DMS 273 (cell line): ENCODE measurements at regions not wholly inside any gene's neighbourhood (a gene's known extent, or its start where the extent isn't known, plus 50 kb on each side); places are given as distances from the start of the nearest gene placed in this dataset.
A peak's percentile ranks its signal among the peaks of the same experiment; 100 is the strongest.

Source experiments
- DNase-seq: peaks from one replicate; lab custom pipeline; 2025; ENCODE audit not compliant: unreplicated experiment; lab: John Stamatoyannopoulos, UW

DNA sequence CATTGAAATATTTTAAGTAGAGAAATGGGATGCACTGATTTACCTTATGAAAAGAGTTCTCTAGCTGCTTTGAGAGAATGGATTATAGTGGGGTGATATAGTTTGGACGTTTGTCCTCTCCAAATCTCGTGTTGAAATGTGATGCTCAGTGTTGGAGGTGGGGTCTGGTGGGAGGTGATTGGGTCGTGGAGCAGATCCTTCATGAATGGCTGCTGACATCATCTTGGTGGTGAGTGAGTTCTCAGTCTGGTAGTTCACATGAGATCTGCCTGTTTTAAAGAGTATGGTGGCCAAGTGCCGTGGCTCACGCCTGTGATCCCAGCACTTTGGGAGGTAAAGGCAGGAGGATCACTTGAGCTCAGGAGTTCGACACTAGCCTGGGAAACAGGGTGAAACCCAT lies 58.7 kb upstream of the SH3RF3 start:
- DNase-seq, result no peak

DNA sequence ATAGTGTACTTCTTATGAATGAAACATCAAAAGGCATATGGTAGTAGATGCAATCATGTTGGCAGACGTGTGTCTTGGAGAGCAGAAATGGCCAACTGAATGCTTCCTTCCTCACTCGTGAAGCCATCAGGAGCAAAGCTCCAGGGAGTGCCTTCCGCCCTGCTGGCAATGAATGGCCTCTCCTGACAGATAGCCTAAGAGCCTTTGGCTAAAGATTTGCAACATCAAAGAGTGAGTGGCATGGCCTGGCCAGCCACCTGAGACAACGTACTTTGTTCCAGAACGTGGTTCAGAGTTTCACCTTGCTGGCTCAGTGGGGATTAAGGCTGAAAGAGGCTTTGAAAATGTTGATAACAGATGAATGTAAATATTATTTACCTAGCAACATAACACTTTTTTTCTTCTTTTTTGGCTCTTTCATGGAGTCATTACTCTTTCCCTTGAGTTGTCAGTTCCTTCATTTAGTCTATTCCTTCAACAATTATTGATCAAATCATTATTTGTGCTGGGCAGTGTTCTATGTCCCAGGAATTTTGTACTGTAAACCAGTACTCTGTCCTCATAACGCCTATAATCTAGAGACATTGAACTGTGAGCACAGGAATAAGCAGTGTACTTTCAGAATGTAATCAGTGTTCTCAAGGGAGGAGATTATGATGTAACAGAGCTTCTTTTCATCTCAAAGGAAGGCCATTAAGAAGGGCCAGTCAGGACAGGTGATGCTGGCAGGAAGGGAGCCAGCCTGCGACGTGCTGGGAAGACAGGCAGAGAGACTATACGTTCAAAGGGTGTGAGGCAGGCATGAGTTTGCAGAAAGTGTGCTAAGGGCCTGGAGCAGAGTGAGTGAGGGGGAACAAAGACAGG lies 59.4 kb upstream of the SH3RF3 start:
- peak; percentile 80 for DNase-seq

DNA sequence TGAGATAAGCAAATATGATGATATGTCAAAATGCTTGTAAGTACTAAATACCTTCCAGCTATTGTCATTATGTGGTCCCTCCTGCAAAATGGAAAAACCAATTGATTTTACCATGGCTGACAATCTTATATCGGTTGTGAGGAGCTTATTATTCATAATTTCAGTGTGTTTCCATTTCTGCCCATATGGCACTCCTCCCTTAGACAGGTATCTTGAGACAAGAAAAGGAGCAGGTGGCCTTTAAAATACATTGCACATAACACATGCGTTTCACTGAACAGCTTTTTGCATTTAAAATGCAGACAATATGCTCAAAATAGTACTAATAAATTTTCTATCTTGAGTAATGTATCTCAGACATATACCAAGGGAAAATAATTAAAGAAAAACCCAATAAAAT lies 60.2 kb upstream of the SH3RF3 start:
- DNase-seq, result peak; percentile 52

DNA sequence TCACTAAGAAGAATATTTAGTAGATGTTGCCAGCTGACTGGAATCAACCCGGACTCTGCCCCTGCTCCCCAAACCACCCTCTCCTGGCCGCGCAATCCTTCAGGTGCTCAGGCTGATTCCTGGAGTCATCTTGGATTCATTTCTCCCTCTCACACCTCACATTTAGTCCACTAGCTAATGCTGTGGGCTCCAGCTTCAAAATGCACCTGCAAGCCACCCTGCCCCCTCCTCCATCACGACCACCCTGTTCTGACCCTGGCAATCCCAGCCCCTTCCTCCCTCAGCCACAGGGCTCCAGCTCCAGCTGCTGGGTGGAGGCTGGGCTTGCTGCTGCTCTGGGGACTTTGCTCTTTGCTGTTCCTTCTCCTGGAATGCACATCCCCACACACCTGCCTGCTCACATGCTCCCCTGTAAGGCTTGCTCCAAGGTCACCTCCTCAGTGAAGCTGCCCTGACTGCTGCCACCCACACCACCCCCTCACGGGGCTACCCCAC lies 61.3 kb upstream of the SH3RF3 start:
- DNase-seq, result no peak

DNA sequence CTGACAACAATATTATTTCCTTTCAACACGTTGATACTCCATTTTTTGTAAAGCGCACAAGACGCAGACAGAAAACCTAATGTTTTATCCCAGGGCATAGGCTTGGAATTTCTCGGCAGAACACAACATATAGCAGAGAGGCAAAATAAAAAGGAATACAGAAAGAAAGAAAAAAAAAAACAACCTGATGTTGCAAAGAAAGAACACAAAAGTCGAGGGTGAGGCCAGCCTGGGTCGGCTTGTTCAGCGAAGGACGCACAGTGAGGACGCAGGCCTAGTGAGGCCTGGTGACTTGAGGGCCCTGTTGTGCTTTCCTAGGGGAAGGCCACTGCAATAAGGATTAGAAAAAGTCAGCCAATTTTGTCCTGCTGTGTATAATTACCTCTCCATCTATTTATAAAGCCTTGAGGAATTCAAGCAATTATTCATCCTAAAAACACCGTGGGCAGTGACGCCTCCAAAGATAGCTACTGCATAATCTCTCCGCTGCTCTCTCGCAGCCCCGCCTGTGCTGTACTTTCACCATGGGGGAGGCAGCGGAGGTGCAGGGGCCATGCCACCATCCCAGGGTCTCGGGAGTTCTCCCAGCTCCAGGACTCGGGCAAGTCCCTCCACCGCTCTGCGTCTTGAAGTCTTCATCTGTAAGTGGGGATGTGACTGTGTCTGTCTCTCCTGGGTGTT lies 61.9 kb upstream of the SH3RF3 start:
- DNase-seq, result no peak

DNA sequence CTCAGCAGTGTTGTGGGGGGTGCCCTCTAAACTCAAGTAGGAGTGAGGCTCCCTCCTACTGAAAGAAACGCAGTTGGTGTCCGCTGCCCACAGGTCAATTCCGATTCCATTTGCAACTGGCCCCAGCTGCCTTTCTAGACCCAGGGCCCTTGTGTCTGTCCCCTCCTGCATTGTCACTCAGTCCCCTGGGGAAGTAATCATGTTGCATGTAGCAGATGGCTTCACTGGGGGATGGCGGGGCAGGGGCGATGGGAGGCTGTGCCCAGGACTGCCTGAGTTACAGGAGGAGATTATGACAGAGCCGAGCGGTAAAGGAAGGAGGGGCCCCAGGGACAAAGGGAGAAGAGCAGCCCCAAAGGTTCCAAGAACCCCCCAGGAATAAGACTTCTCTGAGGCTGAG lies 62.5 kb upstream of the SH3RF3 start:
- no peak for DNase-seq

DNA sequence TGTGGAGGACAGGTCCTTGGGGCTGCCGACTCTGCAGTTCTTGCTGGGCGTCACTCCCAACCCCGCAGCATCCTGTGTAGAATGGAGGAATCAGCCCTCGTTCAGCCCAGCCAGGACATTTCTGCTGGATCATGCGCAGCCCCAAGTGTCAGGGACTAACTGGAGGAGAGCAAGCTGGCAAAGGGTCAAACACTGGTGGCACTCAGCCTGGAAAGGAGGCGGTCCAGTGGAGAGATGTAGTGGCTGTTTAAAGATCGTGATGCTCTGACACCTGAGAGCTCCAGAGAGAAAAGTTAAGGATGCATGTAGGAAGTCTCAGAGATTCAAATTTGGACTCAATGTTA lies 63.6 kb upstream of the SH3RF3 start:
- no peak for DNase-seq

DNA sequence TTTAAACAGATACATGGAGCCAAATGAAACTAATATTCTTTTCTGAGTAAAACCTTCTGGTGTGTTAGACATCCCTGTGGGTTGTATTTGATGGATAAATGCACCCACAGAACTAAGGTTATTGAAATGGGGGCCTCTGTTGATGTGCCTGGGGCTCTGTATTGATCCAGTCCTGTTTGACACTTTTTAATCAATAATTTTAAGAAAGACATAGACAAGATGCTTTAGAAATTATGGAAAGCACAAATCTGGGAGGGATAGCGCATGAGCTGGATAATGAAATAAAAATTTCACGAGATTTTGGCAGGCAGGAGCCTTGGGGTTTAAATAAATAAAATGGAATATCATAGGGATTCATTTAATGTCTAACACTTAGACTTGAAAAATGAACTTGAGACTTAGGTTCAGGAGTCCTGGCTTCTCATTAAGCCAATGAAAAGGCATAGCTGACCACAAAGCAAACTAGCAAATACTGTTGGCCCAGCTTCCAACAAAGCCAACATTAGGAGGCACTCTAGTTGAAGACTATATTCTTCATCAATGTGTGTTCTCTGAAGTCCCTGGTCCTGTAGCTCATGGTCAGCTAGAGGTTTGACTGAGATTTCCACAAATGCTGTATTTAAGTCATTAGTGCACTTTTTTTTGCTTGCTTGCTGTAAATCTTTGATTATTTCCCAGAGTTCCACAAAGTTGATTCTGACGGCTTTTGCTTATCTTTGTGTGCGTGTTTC lies 64.2 kb upstream of the SH3RF3 start:
- no peak for DNase-seq

DNA sequence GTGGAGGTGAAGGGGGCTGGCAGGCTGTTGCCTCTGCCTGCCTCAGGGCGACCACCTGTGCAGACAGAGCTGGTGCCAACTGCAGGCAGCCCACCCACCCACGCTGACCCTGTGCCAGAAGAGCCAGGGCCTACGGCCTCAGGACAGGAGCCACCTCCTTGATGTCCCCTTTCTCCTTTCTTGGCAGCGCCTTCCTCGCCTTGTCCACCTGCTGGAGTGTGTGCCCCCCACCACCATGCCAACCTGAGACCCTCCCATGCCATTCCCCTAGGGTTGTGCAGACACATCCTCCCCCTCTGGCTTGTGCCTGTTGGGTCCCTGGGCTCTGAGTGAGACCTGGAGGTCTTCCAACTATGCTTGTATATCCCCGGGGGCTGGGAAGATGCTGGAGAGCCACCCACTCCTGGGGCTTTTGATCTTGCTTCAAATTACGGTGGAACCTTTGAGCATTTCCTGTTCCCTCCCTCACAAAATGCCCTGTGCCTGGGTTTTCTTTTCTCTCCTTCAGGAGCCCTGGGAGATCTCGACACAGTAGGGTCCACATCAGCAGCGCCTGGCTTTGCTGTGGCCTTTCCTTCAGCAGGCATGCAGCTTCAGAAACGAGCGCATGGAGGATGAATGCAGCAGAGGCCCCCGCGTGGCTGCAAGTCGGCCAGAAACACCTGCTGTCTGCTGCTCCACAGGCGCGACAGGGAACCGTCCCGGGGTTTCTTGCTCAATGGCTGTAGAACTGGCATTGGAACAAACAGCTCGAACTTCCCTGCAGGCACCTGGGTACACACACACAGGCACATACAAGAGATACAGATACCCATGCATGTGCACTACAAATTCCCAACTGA lies 65.9 kb upstream of the SH3RF3 start:
- peak; percentile 28 for DNase-seq

DNA sequence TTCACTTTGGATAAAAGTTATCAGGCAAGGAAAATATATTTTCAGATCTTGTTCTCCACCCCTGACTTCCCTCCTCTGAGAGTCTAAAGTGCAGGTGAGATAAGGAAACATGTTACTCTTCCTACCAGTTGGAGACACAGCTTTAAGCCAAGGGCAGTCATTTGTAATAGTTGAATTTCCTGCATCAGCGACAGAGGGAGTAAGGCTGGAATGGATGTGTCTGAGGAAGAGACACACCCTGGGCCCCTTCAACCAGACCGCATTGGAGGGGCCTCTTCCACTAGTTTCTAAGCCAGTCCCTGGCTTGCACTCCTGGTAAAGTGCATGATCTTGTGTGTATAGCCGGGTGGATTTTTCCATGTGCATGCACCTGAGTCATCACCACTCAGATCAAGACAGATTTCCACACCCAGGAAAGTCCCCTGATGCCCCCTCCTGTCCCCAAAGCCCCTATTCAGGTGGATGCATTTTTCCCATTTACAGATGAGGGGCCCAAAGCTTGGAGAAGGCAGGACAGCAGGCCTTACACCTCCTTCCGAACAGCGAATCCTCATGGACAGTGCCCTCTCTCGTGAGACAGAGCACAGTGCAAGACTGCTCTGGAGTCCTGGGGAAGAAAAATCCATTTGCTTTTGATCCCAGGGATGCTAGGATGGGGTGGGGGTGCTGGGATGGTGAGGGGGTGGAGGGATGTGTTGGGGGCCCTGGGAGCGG lies 66.7 kb upstream of the SH3RF3 start:
- no peak for DNase-seq

DNA sequence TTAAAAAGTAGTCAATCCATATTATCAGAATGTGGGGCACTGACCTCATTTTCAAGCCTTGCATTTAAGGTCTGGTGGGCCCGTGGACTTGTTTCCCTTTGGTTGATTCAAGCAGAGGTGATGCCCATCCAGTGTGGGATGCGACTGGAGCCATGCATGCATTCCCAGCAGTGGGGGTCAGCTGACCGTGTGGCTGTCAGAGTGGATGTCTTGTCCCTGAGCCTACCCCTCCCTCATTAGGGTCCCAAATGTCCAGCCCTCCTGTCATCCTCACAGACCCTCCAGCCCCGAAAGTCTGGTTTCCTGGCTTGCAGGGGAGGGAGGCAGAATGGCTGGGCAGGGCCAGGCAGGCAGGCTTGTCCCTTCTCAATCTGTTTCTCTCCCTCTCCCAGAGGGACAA lies 67.3 kb upstream of the SH3RF3 start:
- no peak for DNase-seq

DNA sequence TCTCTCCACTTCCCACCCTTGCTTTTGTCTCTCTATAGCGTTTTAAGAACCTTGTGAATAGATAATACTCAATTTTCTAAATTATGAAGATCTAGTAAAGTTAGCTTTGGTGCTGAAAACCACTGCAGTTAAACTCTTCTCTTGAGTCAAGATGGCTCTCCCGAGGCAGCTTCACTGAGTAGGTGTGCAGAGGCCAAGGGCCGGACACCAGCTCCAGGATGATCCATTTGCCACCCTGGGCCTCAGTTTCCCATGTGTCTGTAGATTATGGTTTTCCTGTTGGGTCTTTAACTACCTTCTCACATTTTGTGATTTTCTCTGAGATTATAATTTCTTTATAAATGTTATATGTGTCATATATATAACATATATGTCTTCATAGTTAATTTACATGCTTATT lies 68.5 kb upstream of the SH3RF3 start:
- DNase-seq, result no peak

DNA sequence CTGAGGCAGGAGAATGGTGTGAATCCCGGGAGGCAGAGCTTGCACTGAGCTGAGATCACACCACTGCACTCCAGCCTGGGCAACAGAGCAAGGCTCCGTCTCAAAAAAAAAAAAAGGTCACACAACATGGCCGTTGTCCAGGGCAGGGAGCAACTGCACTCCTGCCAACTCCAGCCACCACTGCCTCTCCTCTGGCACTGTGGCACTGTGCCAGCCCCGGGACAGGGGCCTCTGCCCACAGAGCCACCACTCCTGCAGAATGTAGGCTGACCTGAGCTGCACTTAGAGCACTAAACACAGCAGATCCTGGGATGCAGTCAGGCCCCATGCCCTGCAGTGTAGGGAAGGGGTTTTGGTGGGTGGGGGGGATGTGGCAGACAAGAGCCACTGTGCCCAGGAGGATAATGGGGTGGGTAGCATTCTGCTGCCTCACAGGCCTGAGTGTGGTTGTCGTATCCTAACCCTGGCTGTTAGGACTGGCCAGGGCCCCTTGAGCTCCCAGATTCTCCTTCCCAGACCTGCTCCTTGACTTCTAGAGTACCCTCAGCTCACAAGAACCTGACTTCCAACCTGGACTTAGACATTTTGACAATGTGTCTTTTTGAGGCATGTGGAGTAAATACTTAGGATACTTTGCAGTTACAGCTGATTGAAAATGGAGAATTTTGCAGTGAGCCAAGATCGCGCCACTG lies 69.4 kb upstream of the SH3RF3 start:
- DNase-seq, result no peak

DNA sequence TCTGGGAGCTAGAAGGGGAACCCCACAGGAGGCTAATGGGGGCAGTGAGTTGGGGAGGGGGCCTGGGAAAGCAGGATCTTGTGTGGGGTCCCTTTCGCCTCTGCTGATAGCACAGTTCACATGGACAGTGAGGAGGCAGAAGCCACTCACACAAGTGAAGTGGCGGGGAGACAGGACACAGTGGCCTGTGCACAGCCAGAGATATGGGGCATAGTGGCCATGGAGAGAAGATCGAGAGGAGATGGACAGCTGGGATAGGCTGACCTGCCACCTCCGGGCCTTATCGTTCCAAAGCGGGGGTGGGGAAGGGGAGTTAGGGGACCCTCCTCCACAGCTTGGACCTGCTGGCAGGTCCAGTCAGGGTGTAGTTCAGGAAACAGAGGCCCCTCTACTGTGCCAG lies 69.8 kb upstream of the EDAR start:
- no peak for DNase-seq

DNA sequence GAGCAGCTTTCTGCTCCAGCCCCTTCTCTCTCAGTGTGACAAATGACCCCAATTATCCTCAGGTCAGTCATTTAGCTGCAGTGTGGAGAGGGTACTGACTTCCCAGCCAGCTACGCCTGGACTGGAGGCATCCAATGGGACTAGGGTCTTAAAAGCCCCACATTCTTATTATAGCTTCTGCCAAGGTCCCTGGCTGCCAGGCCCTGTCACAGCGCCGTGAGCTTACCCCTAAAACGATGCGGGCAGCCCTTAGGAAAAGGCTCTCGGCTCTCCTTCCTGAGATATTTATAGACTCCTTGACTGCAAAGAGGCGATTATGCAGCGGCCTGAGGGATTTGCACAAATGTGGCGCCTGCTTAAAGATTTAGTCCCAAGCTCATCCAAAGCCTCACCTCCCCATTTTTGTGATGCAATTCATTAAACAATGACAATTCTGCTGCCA lies 69.2 kb upstream of the EDAR start:
- no peak for DNase-seq

DNA sequence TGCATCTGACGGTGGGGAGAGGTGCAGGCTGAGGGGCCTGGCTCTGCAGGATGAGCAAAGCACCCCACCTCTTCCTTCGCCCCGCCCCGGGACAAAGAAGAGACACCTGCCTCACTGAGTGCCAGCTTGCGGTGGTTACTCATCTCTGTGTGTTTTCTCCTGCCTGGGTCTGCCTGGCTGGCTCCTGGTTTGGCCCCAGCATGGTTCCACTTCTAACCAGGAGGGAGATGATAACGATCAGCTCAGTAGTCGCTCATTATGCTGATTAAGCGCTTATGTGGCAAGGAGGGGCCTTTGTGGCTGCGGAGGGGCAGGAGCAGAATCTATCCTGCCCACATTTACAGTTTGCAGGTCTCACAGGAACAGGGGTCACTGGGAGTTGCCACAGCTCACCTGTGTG lies 68.7 kb upstream of the EDAR start:
- DNase-seq, result no peak

DNA sequence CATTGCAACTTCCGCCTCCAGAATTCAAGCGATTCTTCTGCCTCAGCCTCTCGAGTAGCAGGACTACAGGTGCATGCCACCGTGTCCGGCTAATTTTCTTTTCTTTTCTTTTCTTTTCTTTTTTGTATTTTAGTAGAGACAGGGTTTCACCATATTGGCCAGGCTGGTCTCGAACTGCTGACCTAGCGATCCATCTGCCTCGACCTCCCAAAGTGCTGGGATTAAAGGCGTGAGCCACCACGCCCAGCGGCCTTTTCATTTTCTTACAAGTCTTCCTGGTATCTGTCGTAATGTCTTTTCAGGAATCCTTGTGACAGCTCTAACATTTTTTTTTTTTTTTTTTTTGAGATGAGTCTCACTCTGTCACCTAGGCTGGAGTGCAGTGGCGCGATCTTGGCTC lies 66.4 kb upstream of the EDAR start:
- DNase-seq, result no peak

DNA sequence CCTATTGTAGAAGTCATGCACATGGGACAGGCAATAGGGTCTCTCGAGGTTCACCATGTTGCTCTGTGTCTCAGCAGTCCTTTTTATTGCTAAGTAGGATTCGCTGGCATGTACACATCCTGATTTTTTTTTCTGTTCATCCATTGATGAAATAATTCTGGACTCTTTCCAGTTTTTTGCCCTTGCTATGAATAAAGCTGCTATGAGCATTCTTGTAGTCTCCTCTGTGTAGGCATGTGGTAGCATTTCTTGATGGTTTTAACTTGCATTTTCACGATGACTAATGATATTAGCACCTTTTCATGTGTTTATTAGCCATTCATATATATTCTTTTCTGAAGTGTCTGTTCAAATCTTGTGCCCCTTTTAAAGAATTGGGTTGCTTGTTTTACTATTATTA lies 65.8 kb upstream of the EDAR start:
- DNase-seq, result no peak

DNA sequence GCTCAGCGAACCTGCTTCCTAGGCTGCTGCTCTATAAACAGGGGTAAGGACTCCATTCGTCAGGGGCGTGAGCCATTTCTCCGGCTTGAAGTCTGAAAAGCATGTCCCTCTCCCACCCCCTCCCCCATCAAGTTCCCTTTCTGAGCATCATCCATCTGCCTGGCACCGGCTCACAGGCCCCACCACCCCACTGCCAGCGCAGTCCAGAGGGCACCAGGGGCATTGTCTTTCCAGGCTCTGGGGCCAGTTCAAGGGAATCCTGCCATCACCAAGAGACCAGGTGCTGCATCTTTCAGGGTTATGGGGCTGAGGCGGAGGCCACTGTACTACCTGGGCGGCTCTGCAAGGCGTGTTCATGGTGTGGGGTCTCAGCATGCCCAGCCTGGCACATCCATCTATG lies 64.7 kb upstream of the EDAR start:
- DNase-seq, result no peak

DNA sequence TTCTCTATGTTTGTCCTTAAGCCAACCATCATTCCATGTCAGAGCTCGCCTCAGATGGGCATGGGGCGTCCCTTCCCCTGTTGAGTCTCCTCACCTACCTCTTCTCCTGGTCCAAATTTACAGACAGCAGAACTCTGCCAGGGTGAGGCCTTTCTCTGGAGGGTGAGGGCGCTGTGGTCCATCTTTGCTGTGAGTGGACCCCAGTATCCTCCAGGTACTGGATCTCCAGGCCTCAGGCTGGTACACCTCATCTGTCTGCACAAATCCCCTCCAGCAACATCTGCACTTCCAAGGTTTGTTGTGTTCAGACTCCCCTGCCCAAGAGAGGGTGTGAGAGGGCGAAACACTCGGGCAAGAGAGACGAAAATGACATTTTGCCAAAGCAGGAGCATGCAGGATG lies 63.9 kb upstream of the EDAR start:
- no peak for DNase-seq
